ENCODE measurements at regions not wholly inside any gene's neighbourhood (a gene's known extent, or its start where the extent isn't known, plus 50 kb on each side); places are given as distances from the start of the nearest gene placed in this dataset.

GRCh38 chr13:76440568-76440967 lies 445.6 kb downstream of the KCTD12 start:
- TF ChIP-seq SIN3A (IDR thresholded peaks at IDR 0.05; ENCODE audit: borderline replicate concordance, insufficient read depth, low read depth, low read length) (no peak), CTCF (IDR thresholded peaks at IDR 0.05) (no peak), TCF7L2 (IDR thresholded peaks at IDR 0.05; ENCODE audit: low read depth, low read length) (no peak)

Data from Panc1 (cell line).